ENCODE measurements at regions not wholly inside any gene's neighbourhood (a gene's known extent, or its start where the extent isn't known, plus 50 kb on each side); places are given as distances from the start of the nearest gene placed in this dataset.

GRCh38 chr5:98268162-98268860, 505.2 kb upstream of the RGMB start:
- no peaks in the 10 kb centered on the region for H3K79me2 ChIP-seq (ENCODE audit: insufficient read depth, low read length)
- TF ChIP-seq CTCF (IDR thresholded peaks at IDR 0.05; ENCODE audit: low read length) (no peak), EZH2 (IDR thresholded peaks at IDR 0.05; ENCODE audit: borderline replicate concordance, low read length) (no peak)
- no peaks in the 10 kb centered on the region for H3K9me3 ChIP-seq (ENCODE audit: low read length)
- H3K9me2 ChIP-seq (ENCODE audit: low read depth, low read length), result no peaks in the 10 kb centered on the region
- no peaks in the 10 kb centered on the region for H3F3A ChIP-seq (ENCODE audit: insufficient read depth, low read length)
- H3K4me3 ChIP-seq (ENCODE audit: low read depth, low read length, poor library complexity, severe bottlenecking), result no peak overlapping the region
- no peaks in the 10 kb centered on the region for H3K4me1 ChIP-seq (ENCODE audit: insufficient read depth, low read length, severe bottlenecking)
- no peaks in the 10 kb centered on the region for H4K20me1 ChIP-seq (ENCODE audit: insufficient read depth, low read length)
- H3K27ac ChIP-seq (ENCODE audit: low read depth, low read length, poor library complexity, severe bottlenecking), result no peak overlapping the region
- H3K27me3 ChIP-seq (ENCODE audit: insufficient read depth, low read length), result no peaks in the 10 kb centered on the region
- no peak overlapping the region for H3K9ac ChIP-seq (ENCODE audit: low read length)
- H3K36me3 ChIP-seq (ENCODE audit: insufficient read depth, low read length), result no peaks in the 10 kb centered on the region
- no peak overlapping the region for H2AFZ ChIP-seq (ENCODE audit: low read length)
- H3K4me2 ChIP-seq (ENCODE audit: low read length), result no peak overlapping the region

- no peak overlapping the region for H3K4me3 ChIP-seq (ENCODE audit: low read depth, low read length, poor library complexity, severe bottlenecking)
- no peaks in the 10 kb centered on the region for H4K20me1 ChIP-seq (ENCODE audit: insufficient read depth, low read length)
- no peaks in the 10 kb centered on the region for H3K36me3 ChIP-seq (ENCODE audit: insufficient read depth, low read length)
- H3K79me2 ChIP-seq (ENCODE audit: insufficient read depth, low read length), result no peaks in the 10 kb centered on the region
- H3K9me2 ChIP-seq (ENCODE audit: low read depth, low read length), result no peaks in the 10 kb centered on the region
- H3K4me1 ChIP-seq (ENCODE audit: insufficient read depth, low read length, severe bottlenecking), result no peaks in the 10 kb centered on the region
- no peak overlapping the region for H3K27ac ChIP-seq (ENCODE audit: low read depth, low read length, poor library complexity, severe bottlenecking)
- no peak overlapping the region for H2AFZ ChIP-seq (ENCODE audit: low read length)
- no peak overlapping the region for H3K4me2 ChIP-seq (ENCODE audit: low read length)
- no peak for TF ChIP-seq CTCF (IDR thresholded peaks at IDR 0.05; ENCODE audit: low read length)
- no peak for TF ChIP-seq EZH2 (IDR thresholded peaks at IDR 0.05; ENCODE audit: borderline replicate concordance, low read length)
- H3K27me3 ChIP-seq (ENCODE audit: insufficient read depth, low read length), result no peaks in the 10 kb centered on the region
- H3K9ac ChIP-seq (ENCODE audit: low read length), result no peak overlapping the region
- no peaks in the 10 kb centered on the region for H3F3A ChIP-seq (ENCODE audit: insufficient read depth, low read length)
- no peaks in the 10 kb centered on the region for H3K9me3 ChIP-seq (ENCODE audit: low read length)
These were observed 497.5 kb upstream of the RGMB start for GRCh38 chr5:98275980-98276379.

GRCh38 chr5:98282521-98282920, 490.9 kb upstream of the RGMB start:
- Histone ChIP-seq H3K9me2 (ENCODE audit: low read depth, low read length) (no peaks in the 10 kb centered on the region), H3K9ac (ENCODE audit: low read length) (no peak overlapping the region), H3K4me1 (ENCODE audit: insufficient read depth, low read length, severe bottlenecking) (no peaks in the 10 kb centered on the region), H2AFZ (ENCODE audit: low read length) (no peak overlapping the region), H3K79me2 (ENCODE audit: insufficient read depth, low read length) (no peaks in the 10 kb centered on the region), H3K27me3 (ENCODE audit: insufficient read depth, low read length) (no peaks in the 10 kb centered on the region), H3K4me2 (ENCODE audit: low read length) (no peak overlapping the region), H3F3A (ENCODE audit: insufficient read depth, low read length) (no peaks in the 10 kb centered on the region), H3K36me3 (ENCODE audit: insufficient read depth, low read length) (no peaks in the 10 kb centered on the region), H3K27ac (ENCODE audit: low read depth, low read length, poor library complexity, severe bottlenecking) (no peak overlapping the region), H4K20me1 (ENCODE audit: insufficient read depth, low read length) (no peaks in the 10 kb centered on the region), H3K9me3 (ENCODE audit: low read length) (no peaks in the 10 kb centered on the region), H3K4me3 (ENCODE audit: low read depth, low read length, poor library complexity, severe bottlenecking) (no peak overlapping the region)
- TF ChIP-seq EZH2 (IDR thresholded peaks at IDR 0.05; ENCODE audit: borderline replicate concordance, low read length) (no peak), CTCF (IDR thresholded peaks at IDR 0.05; ENCODE audit: low read length) (no peak)

Data from OCI-LY1 (cell line).